ENCODE measurements at regions not wholly inside any gene's neighbourhood (a gene's known extent, or its start where the extent isn't known, plus 50 kb on each side); places are given as distances from the start of the nearest gene placed in this dataset.
"Not testable (repeated sequence)": the region's sequence is repeated elsewhere in the genome, so short reads cannot be mapped to it uniquely, and the experiment has no call there.

GRCh38 chr3:145326666-145327065 lies 834.3 kb downstream of the PLOD2 start:
- H3K36me3 ChIP-seq: no peaks in the 10 kb centered on the region
- no peak for TF ChIP-seq CTCF (IDR thresholded peaks at IDR 0.05)
- H3K9ac ChIP-seq (ENCODE audit: low read depth in 2 of 2, low read length in 2 of 2): no peak overlapping the region
- no peak for DNase-seq
- H3K27ac ChIP-seq: no peak overlapping the region
- no peaks in the 10 kb centered on the region for H3K27me3 ChIP-seq
- no peak overlapping the region for H3K4me3 ChIP-seq
- no peaks in the 10 kb centered on the region for H3K9me3 ChIP-seq
- no peaks in the 10 kb centered on the region for H3K4me1 ChIP-seq
- intact Hi-C loops (cut with DNase I): no loop called here

- H3K27ac ChIP-seq; H3K9ac ChIP-seq (ENCODE audit: low read depth in 2 of 2, low read length in 2 of 2); H3K36me3 ChIP-seq; DNase-seq; H3K4me3 ChIP-seq; intact Hi-C loops (cut with DNase I); H3K4me1 ChIP-seq; H3K27me3 ChIP-seq; H3K9me3 ChIP-seq: not testable (repeated sequence)
Measured at GRCh38 chr3:145333427-145333826, 827.6 kb downstream of the PLOD2 start.

GRCh38 chr3:145333931-145334330 lies 827.1 kb downstream of the PLOD2 start:
- intact Hi-C loops (cut with DNase I): no loop called here
- Histone ChIP-seq H3K27me3 (no peaks in the 10 kb centered on the region), H3K9ac (ENCODE audit: low read depth in 2 of 2, low read length in 2 of 2) (no peak overlapping the region), H3K9me3 (no peaks in the 10 kb centered on the region), H3K27ac (no peak overlapping the region), H3K36me3 (no peaks in the 10 kb centered on the region), H3K4me3 (no peak overlapping the region), H3K4me1 (no peaks in the 10 kb centered on the region)
- DNase-seq: no peak
- TF ChIP-seq CTCF (IDR thresholded peaks at IDR 0.05): no peak

GRCh38 chr3:145355206-145355605 lies 805.8 kb downstream of the PLOD2 start:
- DNase-seq: no peak
- no peak overlapping the region for H3K27ac ChIP-seq
- no peaks in the 10 kb centered on the region for H3K27me3 ChIP-seq
- no peaks in the 10 kb centered on the region for H3K36me3 ChIP-seq
- intact Hi-C loops (cut with DNase I): no loop called here
- no peaks in the 10 kb centered on the region for H3K4me1 ChIP-seq
- no peak overlapping the region for H3K4me3 ChIP-seq
- no peak for TF ChIP-seq CTCF (IDR thresholded peaks at IDR 0.05)
- H3K9ac ChIP-seq (ENCODE audit: low read depth in 2 of 2, low read length in 2 of 2): no peak overlapping the region
- no peaks in the 10 kb centered on the region for H3K9me3 ChIP-seq

GRCh38 chr3:145357453-145357852 lies 803.5 kb downstream of the PLOD2 start:
- no peak for TF ChIP-seq CTCF (IDR thresholded peaks at IDR 0.05)
- no peak overlapping the region for H3K27ac ChIP-seq
- H3K4me1 ChIP-seq: no peaks in the 10 kb centered on the region
- H3K27me3 ChIP-seq: no peaks in the 10 kb centered on the region
- no peak overlapping the region for H3K4me3 ChIP-seq
- no peak overlapping the region for H3K9ac ChIP-seq (ENCODE audit: low read depth in 2 of 2, low read length in 2 of 2)
- intact Hi-C loops (cut with DNase I): no loop called here
- no peaks in the 10 kb centered on the region for H3K36me3 ChIP-seq
- DNase-seq: no peak
- H3K9me3 ChIP-seq: no peaks in the 10 kb centered on the region

GRCh38 chr3:145359040-145359439 lies 801.9 kb downstream of the PLOD2 start:
- DNase-seq: no peak
- H3K9me3 ChIP-seq: no peaks in the 10 kb centered on the region
- intact Hi-C loops (cut with DNase I): no loop called here
- no peak overlapping the region for H3K9ac ChIP-seq (ENCODE audit: low read depth in 2 of 2, low read length in 2 of 2)
- H3K4me1 ChIP-seq: no peaks in the 10 kb centered on the region
- H3K4me3 ChIP-seq: no peak overlapping the region
- H3K36me3 ChIP-seq: no peaks in the 10 kb centered on the region
- no peak for TF ChIP-seq CTCF (IDR thresholded peaks at IDR 0.05)
- no peak overlapping the region for H3K27ac ChIP-seq
- no peaks in the 10 kb centered on the region for H3K27me3 ChIP-seq

All from colonic mucosa (tissue), 4 donors.